C4-2B (cell line): ENCODE measurements at regions not wholly inside any gene's neighbourhood (a gene's known extent, or its start where the extent isn't known, plus 50 kb on each side); places are given as distances from the start of the nearest gene placed in this dataset.

Source experiments
- CTCF ChIP-seq: fragments of 450-650 bp; conservative IDR thresholded peaks from 2 replicates; pipeline ENCODE4 v1.5.1; 2017; ENCODE audit warnings: mild to moderate bottlenecking
- ZFX ChIP-seq: fragments of 450-650 bp; IDR thresholded peaks from 2 replicates; pipeline ENCODE4 v1.6.1; 2017

GRCh38 chr2:51657849-51658248 is 625.9 kb upstream of the NRXN1 start:
- TF ChIP-seq CTCF (no peak), ZFX (no peak)
